Activated B cell treated with CpG ODN at 0.5 μM for 24 hours (primary cell): ENCODE measurements at regions not wholly inside any gene's neighbourhood (a gene's known extent, or its start where the extent isn't known, plus 50 kb on each side); places are given as distances from the start of the nearest gene placed in this dataset.
"Not testable (repeated sequence)": the region's sequence is repeated elsewhere in the genome, so short reads cannot be mapped to it uniquely, and the experiment has no call there.

Experiments
- ATAC-seq: fragments of 200-7000 bp; cut with Tn5 transposase; one replicate; pipeline ENCODE4 v1.10.0; 2021; ENCODE audit warnings: low read depth, mild to moderate bottlenecking, moderate library complexity
- CTCF ChIA-PET: fragments of 350-600 bp; sonication (Branson Sonifier 250); formaldehyde crosslinking; loops from one replicate; lab custom pipeline; 2021; ENCODE audit warnings: antibody characterized with exemption; lab: Charles Lee
- POLR2A ChIA-PET: fragments of 350-600 bp; sonication (Branson Sonifier 250); formaldehyde crosslinking; loops from one replicate; lab custom pipeline; 2021; ENCODE audit warnings: antibody characterized with exemption; lab: Charles Lee
- DNase-seq: peaks from one replicate; pipeline ENCODE4 v3.0.0; 2022
- H3K27ac Mint-ChIP-seq: one replicate; pipeline ENCODE4 v1.8.0; 2020; ENCODE audit warnings: mixed read lengths
- H3K27me3 Mint-ChIP-seq: one replicate; pipeline ENCODE4 v1.8.0; 2021; ENCODE audit warnings: mixed read lengths
- H3K36me3 Mint-ChIP-seq: one replicate; pipeline ENCODE4 v1.8.0; 2021; ENCODE audit warnings: low read depth, mixed read lengths
- H3K4me1 Mint-ChIP-seq: one replicate; pipeline ENCODE4 v1.8.0; 2021; ENCODE audit warnings: mixed read lengths
- H3K4me3 Mint-ChIP-seq: one replicate; pipeline ENCODE4 v1.8.0; 2020; ENCODE audit warnings: mild to moderate bottlenecking, mixed read lengths
- H3K9me3 Mint-ChIP-seq: one replicate; pipeline ENCODE4 v1.8.0; 2020; ENCODE audit warnings: mixed read lengths
- intact Hi-C: fragments of 100-400 bp; cut with micrococcal nuclease; formaldehyde crosslinking; loops from one replicate; pipeline ENCODE4 v1.15.1; 2024
- TF ChIP-seq, protein P1 (sequence below): fragments of 200-600 bp; IDR thresholded peaks from one replicate; pipeline ENCODE4 v1.8.0; 2022; ENCODE audit warnings: antibody characterized with exemption, mild to moderate bottlenecking

- Mint-ChIP-seq H3K4me1 (no peaks in the 10 kb centered on the region), H3K27ac (no peak overlapping the region), H3K4me3 (no peak overlapping the region), H3K9me3 (peaks cover 9% of the 10 kb centered on the region), H3K27me3 (no peaks in the 10 kb centered on the region), H3K36me3 (no peaks in the 10 kb centered on the region)
- no peak for DNase-seq
- TF ChIP-seq, protein P1, sequence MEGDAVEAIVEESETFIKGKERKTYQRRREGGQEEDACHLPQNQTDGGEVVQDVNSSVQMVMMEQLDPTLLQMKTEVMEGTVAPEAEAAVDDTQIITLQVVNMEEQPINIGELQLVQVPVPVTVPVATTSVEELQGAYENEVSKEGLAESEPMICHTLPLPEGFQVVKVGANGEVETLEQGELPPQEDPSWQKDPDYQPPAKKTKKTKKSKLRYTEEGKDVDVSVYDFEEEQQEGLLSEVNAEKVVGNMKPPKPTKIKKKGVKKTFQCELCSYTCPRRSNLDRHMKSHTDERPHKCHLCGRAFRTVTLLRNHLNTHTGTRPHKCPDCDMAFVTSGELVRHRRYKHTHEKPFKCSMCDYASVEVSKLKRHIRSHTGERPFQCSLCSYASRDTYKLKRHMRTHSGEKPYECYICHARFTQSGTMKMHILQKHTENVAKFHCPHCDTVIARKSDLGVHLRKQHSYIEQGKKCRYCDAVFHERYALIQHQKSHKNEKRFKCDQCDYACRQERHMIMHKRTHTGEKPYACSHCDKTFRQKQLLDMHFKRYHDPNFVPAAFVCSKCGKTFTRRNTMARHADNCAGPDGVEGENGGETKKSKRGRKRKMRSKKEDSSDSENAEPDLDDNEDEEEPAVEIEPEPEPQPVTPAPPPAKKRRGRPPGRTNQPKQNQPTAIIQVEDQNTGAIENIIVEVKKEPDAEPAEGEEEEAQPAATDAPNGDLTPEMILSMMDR: no peak
- intact Hi-C loops: no loop called here
- CTCF ChIA-PET: no interaction called here
- POLR2A ChIA-PET: no interaction called here
- no peak for ATAC-seq
Observed at GRCh38 chrX:465418-466215, 78.9 kb upstream of the PPP2R3B start.

DNA sequence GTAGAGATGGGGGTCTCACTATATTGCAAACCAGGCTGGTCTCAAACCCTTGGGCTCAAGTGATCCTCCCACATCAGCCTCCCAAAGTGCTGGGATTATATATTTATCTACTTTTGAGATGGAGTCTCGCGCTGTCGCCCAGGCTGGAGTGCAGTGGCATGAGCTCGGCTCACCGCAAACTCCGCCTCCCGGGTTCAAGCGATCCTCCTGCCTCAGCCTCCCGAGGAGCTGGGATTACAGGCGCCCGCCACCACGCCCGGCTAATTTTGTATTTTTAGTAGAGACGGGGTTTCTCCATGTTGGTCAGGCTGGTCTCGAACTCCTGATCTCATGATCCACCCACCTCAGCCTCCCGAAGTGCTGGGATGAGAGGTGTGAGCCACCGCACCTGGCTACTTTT lies 80.1 kb upstream of the PPP2R3B start:
- H3K36me3 Mint-ChIP-seq, H3K4me1 Mint-ChIP-seq, H3K9me3 Mint-ChIP-seq, H3K27ac Mint-ChIP-seq, DNase-seq, H3K27me3 Mint-ChIP-seq, POLR2A ChIA-PET, H3K4me3 Mint-ChIP-seq, ATAC-seq, intact Hi-C loops, CTCF ChIA-PET: not testable (repeated sequence)

- ATAC-seq, DNase-seq, H3K9me3 Mint-ChIP-seq, H3K36me3 Mint-ChIP-seq, H3K27me3 Mint-ChIP-seq, H3K4me1 Mint-ChIP-seq, H3K4me3 Mint-ChIP-seq, CTCF ChIA-PET, intact Hi-C loops, POLR2A ChIA-PET, H3K27ac Mint-ChIP-seq: not testable (repeated sequence)
Observed at GRCh38 chrX:467686-468085, 81.0 kb upstream of the PPP2R3B start.

DNA sequence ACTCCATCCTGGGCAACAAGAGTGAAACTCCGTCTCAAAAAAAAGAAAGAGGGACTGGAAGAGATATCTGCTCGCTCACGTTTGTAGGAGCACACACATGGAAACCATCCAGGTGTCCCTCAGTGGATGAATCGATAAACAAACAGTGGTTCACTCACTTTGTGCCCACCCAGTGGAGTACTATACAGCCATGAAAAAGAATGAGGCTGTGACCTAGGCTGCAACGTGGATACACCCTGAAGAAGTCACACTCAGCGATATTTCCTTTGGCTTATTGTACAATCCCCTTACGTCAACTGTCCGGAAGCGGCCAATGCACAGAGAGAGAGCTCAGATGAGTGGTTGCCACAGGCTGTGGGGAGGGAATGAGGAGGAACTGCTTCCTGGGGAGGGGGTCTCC lies 82.3 kb upstream of the PPP2R3B start:
- POLR2A ChIA-PET: no interaction called here
- ATAC-seq: no peak
- DNase-seq: no peak
- Mint-ChIP-seq H3K27me3 (no peaks in the 10 kb centered on the region), H3K9me3 (peaks cover 7% of the 10 kb centered on the region), H3K4me3 (no peak overlapping the region), H3K4me1 (no peaks in the 10 kb centered on the region), H3K36me3 (no peaks in the 10 kb centered on the region), H3K27ac (no peak overlapping the region)
- CTCF ChIA-PET: no interaction called here
- TF ChIP-seq, protein P1: no peak
- intact Hi-C loops: no loop called here

DNA sequence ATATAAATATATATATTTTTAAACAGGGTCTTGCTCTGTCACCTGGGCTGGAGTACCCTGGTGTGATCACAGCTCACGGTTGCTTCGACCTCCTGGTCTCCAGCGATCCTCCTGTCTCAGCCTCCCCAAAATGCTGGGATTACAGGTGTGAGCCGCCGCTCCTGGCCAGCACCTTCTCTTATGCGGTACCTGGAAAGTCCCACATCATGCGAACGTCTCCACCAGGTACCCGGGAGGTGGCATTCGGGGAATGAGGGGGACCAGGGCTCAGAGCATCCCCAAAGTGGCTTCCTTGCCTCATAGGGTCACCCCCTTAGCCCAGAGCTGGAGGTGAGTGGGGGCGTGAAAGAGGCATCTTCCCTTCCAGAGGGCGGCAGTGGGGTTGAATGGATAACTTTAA lies 84.0 kb upstream of the PPP2R3B start:
- ATAC-seq (no peak), DNase-seq (no peak)
- H3K9me3 Mint-ChIP-seq: peaks cover 7% of the 10 kb centered on the region
- no peaks in the 10 kb centered on the region for H3K4me1 Mint-ChIP-seq
- TF ChIP-seq, protein P1: no peak
- CTCF ChIA-PET: no interaction called here
- no peak overlapping the region for H3K4me3 Mint-ChIP-seq
- H3K27me3 Mint-ChIP-seq: no peaks in the 10 kb centered on the region
- POLR2A ChIA-PET: no interaction called here
- no peaks in the 10 kb centered on the region for H3K36me3 Mint-ChIP-seq
- no peak overlapping the region for H3K27ac Mint-ChIP-seq
- intact Hi-C loops: no loop called here

DNA sequence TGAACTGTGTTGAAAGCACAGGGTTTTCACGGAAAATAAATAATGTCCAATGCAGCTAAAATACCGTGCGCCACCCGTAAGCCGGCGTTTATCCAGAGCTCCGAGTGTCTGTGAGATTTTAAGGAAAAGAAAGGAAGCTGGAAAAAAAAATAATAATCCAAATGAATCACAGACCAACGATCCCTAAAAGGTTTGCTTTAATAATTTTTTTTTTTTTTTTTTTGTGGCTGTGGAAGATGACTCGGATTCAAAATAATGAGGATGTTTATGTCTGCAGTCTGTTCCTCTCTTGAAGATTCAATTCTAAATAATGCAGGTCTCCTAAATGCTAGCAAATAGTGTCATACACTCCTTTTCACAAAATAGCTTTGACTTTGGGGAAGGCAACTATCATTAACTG lies 84.6 kb upstream of the PPP2R3B start:
- H3K9me3 Mint-ChIP-seq: peaks cover 7% of the 10 kb centered on the region
- CTCF ChIA-PET: no interaction called here
- no peaks in the 10 kb centered on the region for H3K4me1 Mint-ChIP-seq
- ATAC-seq (no peak), DNase-seq (no peak)
- no peaks in the 10 kb centered on the region for H3K27me3 Mint-ChIP-seq
- TF ChIP-seq, protein P1: no peak
- no peak overlapping the region for H3K27ac Mint-ChIP-seq
- H3K36me3 Mint-ChIP-seq: no peaks in the 10 kb centered on the region
- intact Hi-C loops: no loop called here
- POLR2A ChIA-PET: no interaction called here
- no peak overlapping the region for H3K4me3 Mint-ChIP-seq

DNA sequence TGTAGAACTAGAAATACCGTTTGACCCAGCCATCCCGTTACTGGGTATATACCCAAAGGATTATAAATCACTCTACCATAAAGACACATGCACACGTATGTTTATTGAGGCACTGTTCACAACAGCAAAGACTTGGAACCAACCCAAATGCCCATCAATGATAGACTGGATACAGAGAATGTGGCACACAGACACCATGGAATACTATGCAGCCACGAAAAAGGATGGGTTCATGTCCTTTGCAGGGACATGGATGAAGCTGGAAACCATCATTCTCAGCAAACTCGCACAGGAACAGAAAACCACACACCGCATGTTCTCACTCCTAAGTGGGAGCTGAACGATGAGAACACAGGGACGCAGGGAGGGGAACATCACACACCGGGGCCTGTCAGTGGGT lies 85.6 kb upstream of the PPP2R3B start:
- DNase-seq, intact Hi-C loops, H3K27ac Mint-ChIP-seq, ATAC-seq, H3K27me3 Mint-ChIP-seq, H3K36me3 Mint-ChIP-seq, H3K4me1 Mint-ChIP-seq, H3K9me3 Mint-ChIP-seq, CTCF ChIA-PET, H3K4me3 Mint-ChIP-seq, POLR2A ChIA-PET: not testable (repeated sequence)
